ENCODE measurements at regions not wholly inside any gene's neighbourhood (a gene's known extent, or its start where the extent isn't known, plus 50 kb on each side); places are given as distances from the start of the nearest gene placed in this dataset.

GRCh38 chr7:46396481-46396880, 475.4 kb upstream of the IGFBP3 start:
- TF ChIP-seq, protein P1, sequence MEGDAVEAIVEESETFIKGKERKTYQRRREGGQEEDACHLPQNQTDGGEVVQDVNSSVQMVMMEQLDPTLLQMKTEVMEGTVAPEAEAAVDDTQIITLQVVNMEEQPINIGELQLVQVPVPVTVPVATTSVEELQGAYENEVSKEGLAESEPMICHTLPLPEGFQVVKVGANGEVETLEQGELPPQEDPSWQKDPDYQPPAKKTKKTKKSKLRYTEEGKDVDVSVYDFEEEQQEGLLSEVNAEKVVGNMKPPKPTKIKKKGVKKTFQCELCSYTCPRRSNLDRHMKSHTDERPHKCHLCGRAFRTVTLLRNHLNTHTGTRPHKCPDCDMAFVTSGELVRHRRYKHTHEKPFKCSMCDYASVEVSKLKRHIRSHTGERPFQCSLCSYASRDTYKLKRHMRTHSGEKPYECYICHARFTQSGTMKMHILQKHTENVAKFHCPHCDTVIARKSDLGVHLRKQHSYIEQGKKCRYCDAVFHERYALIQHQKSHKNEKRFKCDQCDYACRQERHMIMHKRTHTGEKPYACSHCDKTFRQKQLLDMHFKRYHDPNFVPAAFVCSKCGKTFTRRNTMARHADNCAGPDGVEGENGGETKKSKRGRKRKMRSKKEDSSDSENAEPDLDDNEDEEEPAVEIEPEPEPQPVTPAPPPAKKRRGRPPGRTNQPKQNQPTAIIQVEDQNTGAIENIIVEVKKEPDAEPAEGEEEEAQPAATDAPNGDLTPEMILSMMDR (IDR thresholded peaks at IDR 0.05; ENCODE audit: low read depth, low read length) = no peak

GRCh38 chr7:46393142-46393541, 472.1 kb upstream of the IGFBP3 start:
- no peak overlapping the region for H3K4me3 ChIP-seq (ENCODE audit: low read depth, low read length)
- TF ChIP-seq, protein P1 (IDR thresholded peaks at IDR 0.05; ENCODE audit: low read depth, low read length) = no peak

More at GRCh38 chr7:46396481-46396880, 475.4 kb upstream of the IGFBP3 start:
- no peak overlapping the region for H3K4me3 ChIP-seq (ENCODE audit: low read depth, low read length)

DNA sequence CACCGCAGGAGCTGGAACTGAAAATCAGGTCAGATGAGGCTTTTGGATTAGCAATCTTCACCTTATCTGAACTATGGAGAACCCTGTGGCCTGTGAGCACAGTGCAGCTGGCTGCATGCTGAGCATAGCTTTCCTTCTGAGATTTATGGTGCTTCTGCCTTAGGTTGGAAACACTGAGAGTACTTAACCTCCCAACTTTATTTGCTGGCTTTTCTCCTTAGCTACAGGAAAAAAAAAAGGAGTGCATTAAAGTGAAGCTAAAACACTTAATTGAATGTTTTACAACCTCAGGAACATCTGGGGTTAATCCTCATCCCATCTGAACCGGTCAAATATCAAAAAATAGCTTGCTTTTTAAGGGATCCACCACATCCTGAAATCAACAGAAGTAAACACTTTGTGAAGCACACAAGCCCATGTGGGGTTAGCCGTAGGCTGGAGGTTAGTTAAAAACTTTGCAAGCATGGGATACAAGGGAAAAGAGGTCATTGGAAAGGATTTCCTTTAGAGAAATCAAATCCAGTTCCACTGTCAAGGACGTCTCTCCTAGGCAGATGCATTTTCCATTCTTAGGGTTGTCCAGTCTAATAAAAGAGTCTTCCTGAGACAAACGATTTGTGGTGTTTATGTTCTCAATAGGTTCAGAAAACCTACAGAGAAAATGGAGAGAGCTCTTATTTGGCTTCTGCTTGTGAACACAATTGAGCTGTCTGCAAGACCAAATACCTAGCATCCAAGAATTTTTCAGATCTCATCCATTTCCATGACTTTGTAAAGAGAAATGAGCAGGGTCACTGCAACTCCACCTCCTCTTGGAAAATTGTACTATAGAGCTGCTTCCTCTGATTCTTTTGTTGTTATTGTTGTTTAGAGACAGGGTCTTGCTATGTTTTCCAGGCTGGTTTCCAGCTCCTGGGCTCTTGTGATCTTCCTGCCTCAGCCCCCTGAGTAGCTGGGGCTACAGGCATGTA, 470.4 kb upstream of the IGFBP3 start:
- H3K4me3 ChIP-seq (ENCODE audit: low read depth, low read length) = no peak overlapping the region
- TF ChIP-seq, protein P1 (IDR thresholded peaks at IDR 0.05; ENCODE audit: low read depth, low read length) = no peak

DNA sequence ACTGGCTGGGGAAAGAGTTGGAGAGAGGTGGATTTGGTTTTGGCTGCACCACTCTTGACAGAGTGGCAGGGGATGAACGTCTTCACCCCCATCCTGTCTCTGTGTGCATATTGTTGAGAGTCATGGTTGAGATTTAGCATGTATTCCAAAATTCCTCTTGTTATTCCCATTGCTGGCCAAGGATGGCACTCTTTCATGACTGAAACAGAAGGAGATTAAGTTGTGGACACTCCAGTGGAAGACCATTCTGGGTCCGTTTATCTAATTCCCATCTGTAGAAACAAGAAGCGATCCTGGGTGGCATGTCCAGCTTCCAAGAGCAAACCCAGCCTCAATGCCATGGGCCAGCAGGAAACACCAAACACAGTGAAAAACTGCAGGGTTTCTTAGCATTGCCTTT, 469.0 kb upstream of the IGFBP3 start:
- H3K4me3 ChIP-seq (ENCODE audit: low read depth, low read length) = no peak overlapping the region
- TF ChIP-seq, protein P1 (IDR thresholded peaks at IDR 0.05; ENCODE audit: low read depth, low read length) = no peak

DNA sequence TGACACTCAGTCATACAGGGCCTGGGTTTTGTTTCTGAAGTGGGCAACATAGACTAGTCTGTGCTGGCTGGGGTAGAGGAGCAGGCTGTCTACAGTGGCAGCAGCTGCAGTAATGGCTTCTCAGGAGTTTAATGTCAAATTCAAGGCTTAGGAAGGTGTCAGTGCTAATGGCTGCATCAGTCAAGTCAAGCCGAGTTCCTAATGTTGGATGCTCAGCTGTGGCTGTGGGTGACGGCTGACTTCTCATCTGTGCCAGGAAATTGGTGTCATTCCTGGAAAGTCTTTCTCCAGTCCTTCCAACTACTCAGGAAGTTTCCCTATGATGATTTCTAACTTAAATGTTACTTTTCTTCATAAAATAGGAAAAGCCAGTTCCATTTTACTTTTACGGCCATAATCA, 468.1 kb upstream of the IGFBP3 start:
- TF ChIP-seq, protein P1 (IDR thresholded peaks at IDR 0.05; ENCODE audit: low read depth, low read length) = no peak
- no peak overlapping the region for H3K4me3 ChIP-seq (ENCODE audit: low read depth, low read length)

DNA sequence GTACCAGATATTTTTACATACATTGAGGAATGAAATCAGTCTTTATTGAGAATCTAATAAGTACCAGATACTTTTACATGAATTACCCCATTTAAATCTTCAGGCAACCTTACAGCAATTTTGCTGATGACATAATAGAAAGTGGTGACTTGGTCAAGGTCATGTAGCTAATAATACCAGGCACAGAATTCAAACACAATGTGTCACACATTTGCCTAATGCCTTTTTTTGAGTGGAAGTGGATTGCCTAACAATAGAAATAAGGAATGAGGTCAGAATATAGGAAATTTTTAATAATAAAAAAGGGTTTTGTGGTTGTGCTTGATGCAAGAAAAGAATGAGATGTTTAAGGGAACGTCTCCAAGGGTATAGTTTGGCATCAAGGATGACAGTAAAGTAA, 466.6 kb upstream of the IGFBP3 start:
- no peak overlapping the region for H3K4me3 ChIP-seq (ENCODE audit: low read depth, low read length)
- TF ChIP-seq, protein P1 (IDR thresholded peaks at IDR 0.05; ENCODE audit: low read depth, low read length) = no peak

Data from WI38 (cell line).